ENCODE measurements at regions not wholly inside any gene's neighbourhood (a gene's known extent, or its start where the extent isn't known, plus 50 kb on each side); places are given as distances from the start of the nearest gene placed in this dataset.

DNA sequence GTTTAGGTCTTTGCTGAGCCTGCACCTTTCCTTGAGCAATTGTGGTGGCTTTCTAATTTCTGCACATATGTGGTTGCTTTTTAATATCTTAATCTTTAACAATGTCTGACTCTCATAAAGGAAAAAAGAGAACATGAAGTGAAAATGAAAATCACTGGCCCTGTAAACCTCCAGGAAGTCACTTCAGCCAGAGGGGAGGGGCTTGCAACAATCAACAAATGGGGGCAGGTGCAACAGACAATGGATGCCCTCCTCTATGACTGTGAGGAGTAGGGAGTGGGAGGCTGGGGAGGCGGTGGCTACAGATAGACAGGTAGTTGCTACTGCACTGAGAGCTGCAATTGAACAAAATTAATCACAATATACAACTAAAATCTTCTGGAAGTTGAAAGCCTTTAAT, 1377.4 kb downstream of the XPNPEP1 start:
- no peak overlapping the region for H3K27ac ChIP-seq (ENCODE audit: low read depth in 1 of 2, low read length in 2 of 2)
- H3K36me3 ChIP-seq (ENCODE audit: control insufficient read depth in 4 of 4, insufficient read depth in 3 of 4, low read depth in 1 of 4, low read length in 3 of 4) = no peaks in the 10 kb centered on the region
- TF ChIP-seq, protein P1, sequence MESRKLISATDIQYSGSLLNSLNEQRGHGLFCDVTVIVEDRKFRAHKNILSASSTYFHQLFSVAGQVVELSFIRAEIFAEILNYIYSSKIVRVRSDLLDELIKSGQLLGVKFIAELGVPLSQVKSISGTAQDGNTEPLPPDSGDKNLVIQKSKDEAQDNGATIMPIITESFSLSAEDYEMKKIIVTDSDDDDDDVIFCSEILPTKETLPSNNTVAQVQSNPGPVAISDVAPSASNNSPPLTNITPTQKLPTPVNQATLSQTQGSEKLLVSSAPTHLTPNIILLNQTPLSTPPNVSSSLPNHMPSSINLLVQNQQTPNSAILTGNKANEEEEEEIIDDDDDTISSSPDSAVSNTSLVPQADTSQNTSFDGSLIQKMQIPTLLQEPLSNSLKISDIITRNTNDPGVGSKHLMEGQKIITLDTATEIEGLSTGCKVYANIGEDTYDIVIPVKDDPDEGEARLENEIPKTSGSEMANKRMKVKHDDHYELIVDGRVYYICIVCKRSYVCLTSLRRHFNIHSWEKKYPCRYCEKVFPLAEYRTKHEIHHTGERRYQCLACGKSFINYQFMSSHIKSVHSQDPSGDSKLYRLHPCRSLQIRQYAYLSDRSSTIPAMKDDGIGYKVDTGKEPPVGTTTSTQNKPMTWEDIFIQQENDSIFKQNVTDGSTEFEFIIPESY (IDR thresholded peaks at IDR 0.05) = no peak
- TF ChIP-seq GABPA (IDR thresholded peaks at IDR 0.05 in 1 of 2, conservative IDR thresholded peaks at IDR 0.05 in 1 of 2) (no peak), HNF4G (IDR thresholded peaks at IDR 0.05) (no peak), HNF4A (conservative IDR thresholded peaks at IDR 0.05) (no peak), JUND (IDR thresholded peaks at IDR 0.05) (no peak), EGR1 (IDR thresholded peaks at IDR 0.05; ENCODE audit: low read depth in 2 of 2) (no peak), RAD21 (IDR thresholded peaks at IDR 0.05) (no peak), TAF1 (conservative IDR thresholded peaks at IDR 0.05) (no peak), FOXA1 (IDR thresholded peaks at IDR 0.05) (no peak), SP1 (IDR thresholded peaks at IDR 0.05) (no peak), FOXA2 (IDR thresholded peaks at IDR 0.05) (no peak), RXRA (IDR thresholded peaks at IDR 0.05) (no peak), YY1 (IDR thresholded peaks at IDR 0.05) (no peak), NR2F2 (IDR thresholded peaks at IDR 0.05) (no peak)
- TF ChIP-seq, protein P2, sequence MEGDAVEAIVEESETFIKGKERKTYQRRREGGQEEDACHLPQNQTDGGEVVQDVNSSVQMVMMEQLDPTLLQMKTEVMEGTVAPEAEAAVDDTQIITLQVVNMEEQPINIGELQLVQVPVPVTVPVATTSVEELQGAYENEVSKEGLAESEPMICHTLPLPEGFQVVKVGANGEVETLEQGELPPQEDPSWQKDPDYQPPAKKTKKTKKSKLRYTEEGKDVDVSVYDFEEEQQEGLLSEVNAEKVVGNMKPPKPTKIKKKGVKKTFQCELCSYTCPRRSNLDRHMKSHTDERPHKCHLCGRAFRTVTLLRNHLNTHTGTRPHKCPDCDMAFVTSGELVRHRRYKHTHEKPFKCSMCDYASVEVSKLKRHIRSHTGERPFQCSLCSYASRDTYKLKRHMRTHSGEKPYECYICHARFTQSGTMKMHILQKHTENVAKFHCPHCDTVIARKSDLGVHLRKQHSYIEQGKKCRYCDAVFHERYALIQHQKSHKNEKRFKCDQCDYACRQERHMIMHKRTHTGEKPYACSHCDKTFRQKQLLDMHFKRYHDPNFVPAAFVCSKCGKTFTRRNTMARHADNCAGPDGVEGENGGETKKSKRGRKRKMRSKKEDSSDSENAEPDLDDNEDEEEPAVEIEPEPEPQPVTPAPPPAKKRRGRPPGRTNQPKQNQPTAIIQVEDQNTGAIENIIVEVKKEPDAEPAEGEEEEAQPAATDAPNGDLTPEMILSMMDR (IDR thresholded peaks at IDR 0.05; ENCODE audit: low read depth, low read length, missing input control) = no peak
- TF ChIP-seq, protein P3, sequence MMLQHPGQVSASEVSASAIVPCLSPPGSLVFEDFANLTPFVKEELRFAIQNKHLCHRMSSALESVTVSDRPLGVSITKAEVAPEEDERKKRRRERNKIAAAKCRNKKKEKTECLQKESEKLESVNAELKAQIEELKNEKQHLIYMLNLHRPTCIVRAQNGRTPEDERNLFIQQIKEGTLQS (IDR thresholded peaks at IDR 0.05) = no peak
- TF ChIP-seq, protein P4, sequence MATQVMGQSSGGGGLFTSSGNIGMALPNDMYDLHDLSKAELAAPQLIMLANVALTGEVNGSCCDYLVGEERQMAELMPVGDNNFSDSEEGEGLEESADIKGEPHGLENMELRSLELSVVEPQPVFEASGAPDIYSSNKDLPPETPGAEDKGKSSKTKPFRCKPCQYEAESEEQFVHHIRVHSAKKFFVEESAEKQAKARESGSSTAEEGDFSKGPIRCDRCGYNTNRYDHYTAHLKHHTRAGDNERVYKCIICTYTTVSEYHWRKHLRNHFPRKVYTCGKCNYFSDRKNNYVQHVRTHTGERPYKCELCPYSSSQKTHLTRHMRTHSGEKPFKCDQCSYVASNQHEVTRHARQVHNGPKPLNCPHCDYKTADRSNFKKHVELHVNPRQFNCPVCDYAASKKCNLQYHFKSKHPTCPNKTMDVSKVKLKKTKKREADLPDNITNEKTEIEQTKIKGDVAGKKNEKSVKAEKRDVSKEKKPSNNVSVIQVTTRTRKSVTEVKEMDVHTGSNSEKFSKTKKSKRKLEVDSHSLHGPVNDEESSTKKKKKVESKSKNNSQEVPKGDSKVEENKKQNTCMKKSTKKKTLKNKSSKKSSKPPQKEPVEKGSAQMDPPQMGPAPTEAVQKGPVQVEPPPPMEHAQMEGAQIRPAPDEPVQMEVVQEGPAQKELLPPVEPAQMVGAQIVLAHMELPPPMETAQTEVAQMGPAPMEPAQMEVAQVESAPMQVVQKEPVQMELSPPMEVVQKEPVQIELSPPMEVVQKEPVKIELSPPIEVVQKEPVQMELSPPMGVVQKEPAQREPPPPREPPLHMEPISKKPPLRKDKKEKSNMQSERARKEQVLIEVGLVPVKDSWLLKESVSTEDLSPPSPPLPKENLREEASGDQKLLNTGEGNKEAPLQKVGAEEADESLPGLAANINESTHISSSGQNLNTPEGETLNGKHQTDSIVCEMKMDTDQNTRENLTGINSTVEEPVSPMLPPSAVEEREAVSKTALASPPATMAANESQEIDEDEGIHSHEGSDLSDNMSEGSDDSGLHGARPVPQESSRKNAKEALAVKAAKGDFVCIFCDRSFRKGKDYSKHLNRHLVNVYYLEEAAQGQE (IDR thresholded peaks at IDR 0.05) = no peak
- TF ChIP-seq, protein P5, sequence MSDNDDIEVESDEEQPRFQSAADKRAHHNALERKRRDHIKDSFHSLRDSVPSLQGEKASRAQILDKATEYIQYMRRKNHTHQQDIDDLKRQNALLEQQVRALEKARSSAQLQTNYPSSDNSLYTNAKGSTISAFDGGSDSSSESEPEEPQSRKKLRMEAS (IDR thresholded peaks at IDR 0.05) = no peak
- no peak overlapping the region for H3K4me3 ChIP-seq (ENCODE audit: low read depth in 1 of 3, low read length in 3 of 3)
- no peaks in the 10 kb centered on the region for H3K27me3 ChIP-seq (ENCODE audit: control insufficient read depth in 4 of 4, insufficient read depth in 4 of 4, low read length in 3 of 4)
- WGBS = 92% methylated on average over 1 of the region's 1 CpG
- no peaks in the 10 kb centered on the region for H3K9me3 ChIP-seq (ENCODE audit: control insufficient read depth in 4 of 4, low read length in 3 of 4)
- H3K9ac ChIP-seq (ENCODE audit: low read depth in 1 of 2, low read length in 2 of 2) = no peak overlapping the region
- H3K4me1 ChIP-seq (ENCODE audit: control insufficient read depth in 4 of 4, insufficient read depth in 4 of 4, low read length in 3 of 4) = no peaks in the 10 kb centered on the region
- DNase-seq (ENCODE audit: low spot score) = no peak

Data from liver (tissue), 8 donors.